Liver (tissue), 8 donors: ENCODE measurements at regions not wholly inside any gene's neighbourhood (a gene's known extent, or its start where the extent isn't known, plus 50 kb on each side); places are given as distances from the start of the nearest gene placed in this dataset.

ENCODE experiments used
- DNase-seq: peaks from one replicate; pipeline ENCODE4 v3.0.0-alpha.2; 2017; ENCODE audit warnings: low spot score
- H3K27ac ChIP-seq, 2 donors: one replicate each; pipeline ENCODE4 v1.7.0; 2013; ENCODE audit warnings: inconsistent platforms in 2 of 2, low read length in 2 of 2, control low read depth in 1 of 2, low read depth in 1 of 2, mild to moderate bottlenecking in 1 of 2
- H3K27me3 ChIP-seq, 4 donors: one replicate each; pipeline versions ENCODE4 v1.6.1 to v1.7.0; 2013; ENCODE audit warnings: low read length in 3 of 4, inconsistent platforms in 1 of 4, mild to moderate bottlenecking in 1 of 4, moderate library complexity in 1 of 4; ENCODE audit not compliant: control insufficient read depth in 4 of 4, insufficient read depth in 4 of 4
- H3K36me3 ChIP-seq, 4 donors: one replicate each; pipeline versions ENCODE4 v1.6.1 to v1.7.0; 2013; ENCODE audit warnings: low read length in 3 of 4, mild to moderate bottlenecking in 3 of 4, low read depth in 1 of 4, moderate library complexity in 1 of 4; ENCODE audit not compliant: control insufficient read depth in 4 of 4, insufficient read depth in 3 of 4
- H3K4me1 ChIP-seq, 4 donors: one replicate each; pipeline versions ENCODE4 v1.6.1 to v1.7.0; 2013; ENCODE audit warnings: low read length in 3 of 4, mild to moderate bottlenecking in 3 of 4, moderate library complexity in 1 of 4; ENCODE audit not compliant: control insufficient read depth in 4 of 4, insufficient read depth in 4 of 4
- H3K4me3 ChIP-seq, 3 donors: one replicate each; pipeline versions ENCODE4 v1.6.1 to v1.7.0; 2013; ENCODE audit warnings: low read length in 3 of 3, control low read depth in 1 of 3, low read depth in 1 of 3, mild to moderate bottlenecking in 1 of 3
- H3K9ac ChIP-seq, 2 donors: one replicate each; pipeline ENCODE4 v1.7.0; 2013; ENCODE audit warnings: low read length in 2 of 2, mild to moderate bottlenecking in 2 of 2, moderate library complexity in 2 of 2, control low read depth in 1 of 2, low read depth in 1 of 2
- H3K9me3 ChIP-seq, 4 donors: one replicate each; pipeline versions ENCODE4 v1.6.1 to v1.7.0; 2013; ENCODE audit warnings: low read length in 3 of 4; ENCODE audit not compliant: control insufficient read depth in 4 of 4
- CTCF ChIP-seq: fragments of 150-350 bp; IDR thresholded peaks from 2 replicates; pipeline ENCODE4 v1.5.1; 2017; ENCODE audit warnings: improper control_type of control experiment, low read depth, low read length; ENCODE audit not compliant: missing input control
- EGR1 ChIP-seq, 2 donors: IDR thresholded peaks; 2 replicates each; pipeline ENCODE4 v1.6.1; 2016 to 2018; ENCODE audit warnings: antibody characterized with exemption in 2 of 2, low read depth in 2 of 2
- FOXA1 ChIP-seq: IDR thresholded peaks from 2 replicates; pipeline ENCODE4 v1.6.1; 2016; ENCODE audit warnings: antibody characterized with exemption
- FOXA2 ChIP-seq: IDR thresholded peaks from 2 replicates; pipeline ENCODE4 v1.6.1; 2016; ENCODE audit warnings: antibody characterized with exemption
- HNF4A ChIP-seq, 2 donors: conservative IDR thresholded peaks; 2 replicates each; pipeline ENCODE4 v1.6.1; 2016; ENCODE audit warnings: antibody characterized with exemption in 2 of 2, mild to moderate bottlenecking in 2 of 2
- JUND ChIP-seq, 2 donors: IDR thresholded peaks; 2 replicates each; pipeline ENCODE4 v1.6.1; 2016; ENCODE audit warnings: antibody characterized with exemption in 2 of 2
- MAX ChIP-seq: IDR thresholded peaks from 2 replicates; pipeline ENCODE4 v1.6.1; 2016; ENCODE audit warnings: antibody characterized with exemption
- NR2F2 ChIP-seq: IDR thresholded peaks from 2 replicates; pipeline ENCODE4 v1.6.1; 2016; ENCODE audit warnings: antibody characterized with exemption
- RAD21 ChIP-seq, 2 donors: IDR thresholded peaks; 2 replicates each; pipeline ENCODE4 v1.6.1; 2016; ENCODE audit warnings: antibody characterized with exemption in 2 of 2, mild to moderate bottlenecking in 2 of 2
- REST ChIP-seq: IDR thresholded peaks from 2 replicates; pipeline ENCODE4 v1.6.1; 2016; ENCODE audit warnings: antibody characterized with exemption, mild to moderate bottlenecking
- RXRA ChIP-seq, 2 donors: IDR thresholded peaks; 2 replicates each; pipeline ENCODE4 v1.6.1; 2017 to 2018; ENCODE audit warnings: antibody characterized with exemption in 2 of 2, mild to moderate bottlenecking in 1 of 2
- SP1 ChIP-seq: IDR thresholded peaks from 2 replicates; pipeline ENCODE4 v1.6.1; 2018; ENCODE audit warnings: antibody characterized with exemption, mild to moderate bottlenecking
- TAF1 ChIP-seq: conservative IDR thresholded peaks from 2 replicates; pipeline ENCODE4 v1.6.1; 2016; ENCODE audit warnings: antibody characterized with exemption, mild to moderate bottlenecking
- YY1 ChIP-seq: IDR thresholded peaks from 2 replicates; pipeline ENCODE4 v1.6.1; 2016; ENCODE audit warnings: antibody characterized with exemption, mild to moderate bottlenecking
- WGBS: extraction: QIAGEN DNeasy Blood & Tissue Kit; methylation state at CpG from one replicate; pipeline ENCODE4 v1.1.7; 2013; 5-methylcytosine and 5-hydroxymethylcytosine counted together
- TF ChIP-seq, protein P1 (sequence below): IDR thresholded peaks from 2 replicates; pipeline ENCODE4 v1.6.1; 2016; ENCODE audit warnings: antibody characterized with exemption
- TF ChIP-seq, protein P2 (sequence below): IDR thresholded peaks from 2 replicates; pipeline ENCODE4 v1.6.1; 2016; ENCODE audit warnings: antibody characterized with exemption
- donor health status: healthy.
- donor health status: healthy.
- donor health status: healthy.
- donor health status: healthy.
- donor health status: healthy.

GRCh38 chr9:10921671-10922070 lies 308.9 kb upstream of the PTPRD start:
- Histone ChIP-seq H3K4me3 (no peak overlapping the region), H3K4me1 (no peaks in the 10 kb centered on the region), H3K9ac (no peak overlapping the region), H3K9me3 (no peaks in the 10 kb centered on the region), H3K27ac (no peak overlapping the region), H3K36me3 (no peaks in the 10 kb centered on the region), H3K27me3 (peaks cover 0 to 2% (median 0%) of the 10 kb centered on the region in 4 donors)
- TF ChIP-seq SP1 (no peak), RXRA (IDR thresholded peaks at IDR 0.05) (no peak)
- 19% methylated on average over 2 of the region's 2 CpGs for WGBS
- DNase-seq = no peak

DNA sequence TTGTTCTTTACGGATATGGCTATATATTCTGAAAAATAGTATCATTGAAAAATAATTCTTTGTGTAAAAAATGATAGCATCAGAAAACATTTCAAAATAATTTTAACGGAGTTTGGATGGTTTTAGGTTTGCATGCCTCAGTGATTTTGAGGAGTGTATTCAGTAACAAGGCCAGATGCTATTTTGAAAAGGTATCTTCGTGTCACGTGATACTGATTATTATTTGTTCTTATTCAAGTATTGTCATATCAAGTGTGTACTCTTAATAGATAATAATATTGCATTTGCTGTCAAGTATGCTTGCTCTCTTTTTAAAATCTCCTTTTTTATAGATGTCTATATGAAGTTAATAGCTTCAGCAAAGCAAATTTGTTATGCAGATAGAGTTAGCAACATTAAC lies 313.1 kb upstream of the PTPRD start:
- 74% methylated on average over 4 of the region's 4 CpGs for WGBS
- no peaks in the 10 kb centered on the region for H3K4me1 ChIP-seq
- no peak for TF ChIP-seq HNF4A (conservative IDR thresholded peaks at IDR 0.05)
- TF ChIP-seq, protein P1, sequence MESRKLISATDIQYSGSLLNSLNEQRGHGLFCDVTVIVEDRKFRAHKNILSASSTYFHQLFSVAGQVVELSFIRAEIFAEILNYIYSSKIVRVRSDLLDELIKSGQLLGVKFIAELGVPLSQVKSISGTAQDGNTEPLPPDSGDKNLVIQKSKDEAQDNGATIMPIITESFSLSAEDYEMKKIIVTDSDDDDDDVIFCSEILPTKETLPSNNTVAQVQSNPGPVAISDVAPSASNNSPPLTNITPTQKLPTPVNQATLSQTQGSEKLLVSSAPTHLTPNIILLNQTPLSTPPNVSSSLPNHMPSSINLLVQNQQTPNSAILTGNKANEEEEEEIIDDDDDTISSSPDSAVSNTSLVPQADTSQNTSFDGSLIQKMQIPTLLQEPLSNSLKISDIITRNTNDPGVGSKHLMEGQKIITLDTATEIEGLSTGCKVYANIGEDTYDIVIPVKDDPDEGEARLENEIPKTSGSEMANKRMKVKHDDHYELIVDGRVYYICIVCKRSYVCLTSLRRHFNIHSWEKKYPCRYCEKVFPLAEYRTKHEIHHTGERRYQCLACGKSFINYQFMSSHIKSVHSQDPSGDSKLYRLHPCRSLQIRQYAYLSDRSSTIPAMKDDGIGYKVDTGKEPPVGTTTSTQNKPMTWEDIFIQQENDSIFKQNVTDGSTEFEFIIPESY = no peak
- no peak for TF ChIP-seq YY1
- no peak for TF ChIP-seq RAD21 (IDR thresholded peaks at IDR 0.05)
- TF ChIP-seq MAX = no peak
- TF ChIP-seq FOXA2 = no peak
- no peak for TF ChIP-seq SP1
- no peak for TF ChIP-seq EGR1 (IDR thresholded peaks at IDR 0.05; ENCODE audit: low read depth in 2 of 2)
- no peak for TF ChIP-seq TAF1
- no peak for TF ChIP-seq FOXA1
- TF ChIP-seq RXRA (IDR thresholded peaks at IDR 0.05) = no peak
- TF ChIP-seq JUND (IDR thresholded peaks at IDR 0.05) = no peak
- no peak for TF ChIP-seq REST
- no peak overlapping the region for H3K27ac ChIP-seq
- peaks cover 0 to 2% (median 0%) of the 10 kb centered on the region in 4 donors for H3K27me3 ChIP-seq
- no peak for DNase-seq
- no peak overlapping the region for H3K9ac ChIP-seq
- no peak overlapping the region for H3K4me3 ChIP-seq
- no peaks in the 10 kb centered on the region for H3K36me3 ChIP-seq
- H3K9me3 ChIP-seq = no peaks in the 10 kb centered on the region

GRCh38 chr9:10928372-10928771 lies 315.6 kb upstream of the PTPRD start:
- DNase-seq = no peak
- TF ChIP-seq REST (no peak), NR2F2 (no peak), CTCF (no peak), FOXA1 (no peak), HNF4A (conservative IDR thresholded peaks at IDR 0.05) (no peak), YY1 (no peak), RAD21 (IDR thresholded peaks at IDR 0.05) (no peak)
- TF ChIP-seq, protein P2, sequence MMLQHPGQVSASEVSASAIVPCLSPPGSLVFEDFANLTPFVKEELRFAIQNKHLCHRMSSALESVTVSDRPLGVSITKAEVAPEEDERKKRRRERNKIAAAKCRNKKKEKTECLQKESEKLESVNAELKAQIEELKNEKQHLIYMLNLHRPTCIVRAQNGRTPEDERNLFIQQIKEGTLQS = no peak
- H3K4me3 ChIP-seq = no peak overlapping the region
- no peaks in the 10 kb centered on the region for H3K4me1 ChIP-seq
- no peak overlapping the region for H3K9ac ChIP-seq
- H3K27me3 ChIP-seq = peaks cover 0 to 2% (median 0%) of the 10 kb centered on the region in 4 donors
- H3K9me3 ChIP-seq = no peaks in the 10 kb centered on the region
- H3K36me3 ChIP-seq = no peaks in the 10 kb centered on the region
- no peak overlapping the region for H3K27ac ChIP-seq
- WGBS = 63% methylated on average over 2 of the region's 2 CpGs
